ENCODE measurements at regions not wholly inside any gene's neighbourhood (a gene's known extent, or its start where the extent isn't known, plus 50 kb on each side); places are given as distances from the start of the nearest gene placed in this dataset.

DNA sequence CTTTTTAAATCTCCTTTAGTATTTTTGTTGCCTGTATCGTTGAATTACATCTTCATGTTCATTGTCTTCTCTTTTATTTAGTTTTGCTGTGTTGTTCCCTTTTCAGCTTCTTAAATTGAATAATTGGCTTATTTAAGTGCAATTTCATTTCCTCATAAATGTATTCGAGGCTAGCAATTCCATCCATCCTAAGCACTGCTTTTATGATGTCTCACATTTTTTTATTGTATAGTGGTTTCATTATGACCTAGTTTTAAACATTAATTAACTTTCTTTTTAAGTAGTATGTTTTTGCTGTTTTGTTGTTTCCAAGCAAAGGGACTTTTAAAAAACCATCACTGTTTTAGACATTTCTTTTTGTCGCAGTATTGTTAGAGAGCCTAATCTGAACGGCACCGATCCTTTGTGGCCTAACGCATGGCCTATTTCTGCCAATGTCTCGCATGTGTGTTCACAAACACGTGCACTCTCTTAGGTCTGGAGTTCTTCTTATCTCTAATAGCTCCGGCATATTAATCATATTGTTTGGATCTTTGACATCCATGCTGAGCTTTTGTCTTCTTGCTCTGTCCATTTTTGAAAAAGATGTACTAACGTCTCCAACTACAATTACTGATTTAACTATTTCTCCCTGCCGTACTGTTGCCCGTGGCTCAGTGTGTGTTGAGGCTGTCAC is 59.6 kb upstream of the ZNF516 start:
- H3K27ac ChIP-seq, result no peak overlapping the region

DNA sequence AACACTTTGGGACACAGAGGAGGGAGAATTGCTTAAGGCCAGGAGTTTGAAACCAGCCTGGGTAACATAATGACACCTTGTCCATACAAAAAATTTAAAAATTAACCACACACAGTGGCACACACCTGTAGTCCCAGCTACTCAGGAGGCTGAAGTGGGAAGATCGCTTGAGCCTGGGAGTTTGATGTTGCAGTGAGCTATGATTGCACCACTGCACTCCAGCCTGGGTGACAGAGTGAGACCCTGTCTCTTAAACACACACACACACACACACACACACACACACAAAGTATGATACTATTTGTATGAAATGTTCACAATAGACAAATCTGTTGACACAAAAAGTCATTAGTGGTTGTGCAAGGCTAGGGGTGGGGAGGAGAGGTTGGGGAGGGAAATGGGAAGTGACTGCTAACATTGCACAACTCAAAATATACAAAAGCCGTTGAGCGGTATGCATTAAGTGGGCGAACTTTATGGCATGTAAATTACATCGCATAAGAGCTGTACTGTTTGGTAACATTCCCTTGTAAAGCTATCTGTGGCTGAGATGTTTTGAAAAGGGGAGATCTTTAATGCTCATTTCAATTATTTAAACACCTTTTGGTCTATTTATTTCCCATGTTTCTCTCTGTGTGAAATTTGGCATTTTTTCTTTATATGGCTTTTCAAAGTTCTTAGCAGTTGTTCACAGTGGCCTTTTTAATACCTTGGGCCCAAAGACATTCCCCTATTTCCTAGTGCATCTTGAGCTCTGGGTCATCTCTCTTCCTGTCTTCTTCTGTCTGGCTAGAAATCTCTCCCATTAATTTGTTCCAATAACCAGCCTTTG is 58.9 kb upstream of the ZNF516 start:
- no peak for DNase-seq
- Histone ChIP-seq H3K9me3 (no peaks in the 10 kb centered on the region), H3K4me3 (no peak overlapping the region), H3K4me1 (no peaks in the 10 kb centered on the region), H3K27me3 (no peaks in the 10 kb centered on the region), H3K27ac (peak overlapping the region in 1 of 4 donors; percentile 24), H3K36me3 (no peaks in the 10 kb centered on the region)
- no peak for TF ChIP-seq POLR2A (IDR thresholded peaks at IDR 0.05)
- TF ChIP-seq, protein P1, sequence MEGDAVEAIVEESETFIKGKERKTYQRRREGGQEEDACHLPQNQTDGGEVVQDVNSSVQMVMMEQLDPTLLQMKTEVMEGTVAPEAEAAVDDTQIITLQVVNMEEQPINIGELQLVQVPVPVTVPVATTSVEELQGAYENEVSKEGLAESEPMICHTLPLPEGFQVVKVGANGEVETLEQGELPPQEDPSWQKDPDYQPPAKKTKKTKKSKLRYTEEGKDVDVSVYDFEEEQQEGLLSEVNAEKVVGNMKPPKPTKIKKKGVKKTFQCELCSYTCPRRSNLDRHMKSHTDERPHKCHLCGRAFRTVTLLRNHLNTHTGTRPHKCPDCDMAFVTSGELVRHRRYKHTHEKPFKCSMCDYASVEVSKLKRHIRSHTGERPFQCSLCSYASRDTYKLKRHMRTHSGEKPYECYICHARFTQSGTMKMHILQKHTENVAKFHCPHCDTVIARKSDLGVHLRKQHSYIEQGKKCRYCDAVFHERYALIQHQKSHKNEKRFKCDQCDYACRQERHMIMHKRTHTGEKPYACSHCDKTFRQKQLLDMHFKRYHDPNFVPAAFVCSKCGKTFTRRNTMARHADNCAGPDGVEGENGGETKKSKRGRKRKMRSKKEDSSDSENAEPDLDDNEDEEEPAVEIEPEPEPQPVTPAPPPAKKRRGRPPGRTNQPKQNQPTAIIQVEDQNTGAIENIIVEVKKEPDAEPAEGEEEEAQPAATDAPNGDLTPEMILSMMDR (IDR thresholded peaks at IDR 0.05), result no peak

More for the DNA sequence above, 59.6 kb upstream of the ZNF516 start:
- Histone ChIP-seq H3K36me3 (no peaks in the 10 kb centered on the region), H3K4me1 (no peaks in the 10 kb centered on the region), H3K4me3 (no peak overlapping the region), H3K9me3 (no peaks in the 10 kb centered on the region), H3K27me3 (no peaks in the 10 kb centered on the region)
- no peak for TF ChIP-seq POLR2A (IDR thresholded peaks at IDR 0.05)
- TF ChIP-seq, protein P1 (IDR thresholded peaks at IDR 0.05), result no peak
- no peak for DNase-seq

DNA sequence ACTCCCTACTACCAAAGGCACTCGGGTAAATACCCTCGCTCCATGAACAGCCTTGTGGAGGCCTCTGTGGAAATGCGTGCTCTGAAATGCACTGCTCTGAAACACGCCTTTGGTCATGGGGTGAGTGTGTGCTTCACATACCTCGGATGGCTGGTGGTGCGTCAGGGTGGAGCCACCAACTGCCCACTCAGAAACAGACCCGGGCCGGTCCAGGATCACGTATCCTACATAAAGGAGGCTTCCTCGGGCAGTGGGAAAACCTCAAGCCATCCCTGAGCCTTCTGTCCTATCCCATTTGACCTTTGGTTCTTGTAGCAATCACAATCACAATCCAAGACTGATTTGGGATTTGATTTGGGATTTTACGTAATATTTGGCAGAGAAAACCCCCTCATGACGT is 53.5 kb upstream of the ZNF516 start:
- H3K36me3 ChIP-seq, result no peaks in the 10 kb centered on the region
- DNase-seq, result no peak
- H3K27me3 ChIP-seq, result no peaks in the 10 kb centered on the region
- no peaks in the 10 kb centered on the region for H3K4me1 ChIP-seq
- TF ChIP-seq POLR2A (IDR thresholded peaks at IDR 0.05), result no peak
- TF ChIP-seq, protein P1 (IDR thresholded peaks at IDR 0.05), result no peak
- no peaks in the 10 kb centered on the region for H3K9me3 ChIP-seq
- no peak overlapping the region for H3K4me3 ChIP-seq
- H3K27ac ChIP-seq, result no peak overlapping the region

GRCh38 chr18:76547296-76547695 is 52.3 kb upstream of the ZNF516 start:
- TF ChIP-seq, protein P1 (IDR thresholded peaks at IDR 0.05), result no peak
- TF ChIP-seq POLR2A (IDR thresholded peaks at IDR 0.05), result no peak
- Histone ChIP-seq H3K27me3 (no peaks in the 10 kb centered on the region), H3K27ac (peak overlapping the region in 1 of 4 donors; percentile 25), H3K4me3 (no peak overlapping the region), H3K36me3 (no peaks in the 10 kb centered on the region), H3K4me1 (no peaks in the 10 kb centered on the region), H3K9me3 (no peaks in the 10 kb centered on the region)
- no peak for DNase-seq

DNA sequence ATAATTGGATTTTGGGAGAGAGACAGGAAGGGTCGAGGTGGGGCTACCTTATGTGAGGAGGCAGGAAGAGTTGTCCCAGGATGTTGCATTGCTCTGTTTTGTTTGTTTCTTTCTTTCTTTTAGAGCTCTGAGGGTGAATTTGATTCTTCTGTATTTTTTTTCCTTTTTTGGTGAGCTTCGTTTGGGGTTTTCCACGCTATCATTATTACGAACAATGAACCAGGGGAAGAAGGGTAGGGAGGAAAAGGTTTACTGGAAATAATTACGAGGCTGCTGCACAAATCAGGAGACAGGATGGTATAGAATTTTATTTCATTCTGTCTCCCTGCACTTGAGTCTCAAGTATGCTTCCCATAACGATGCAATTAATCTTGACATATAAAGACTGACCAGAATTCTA is 51.4 kb upstream of the ZNF516 start:
- Histone ChIP-seq H3K4me3 (no peak overlapping the region), H3K36me3 (no peaks in the 10 kb centered on the region), H3K4me1 (no peaks in the 10 kb centered on the region), H3K9me3 (no peaks in the 10 kb centered on the region), H3K27ac (no peak overlapping the region), H3K27me3 (no peaks in the 10 kb centered on the region)
- no peak for TF ChIP-seq POLR2A (IDR thresholded peaks at IDR 0.05)
- TF ChIP-seq, protein P1 (IDR thresholded peaks at IDR 0.05), result no peak
- no peak for DNase-seq

Measured in Peyer's patch (tissue), 4 donors.